B cell (primary cell): ENCODE measurements at regions not wholly inside any gene's neighbourhood (a gene's known extent, or its start where the extent isn't known, plus 50 kb on each side); places are given as distances from the start of the nearest gene placed in this dataset.
"Not testable (repeated sequence)": the region's sequence is repeated elsewhere in the genome, so short reads cannot be mapped to it uniquely, and the experiment has no call there.

Experiments used
- ATAC-seq: fragments of 200-7000 bp; cut with Tn5 transposase; one replicate; pipeline ENCODE4 v1.10.0; 2021; ENCODE audit warnings: low read depth, mild to moderate bottlenecking, moderate number of reproducible peaks, moderate library complexity
- CTCF ChIA-PET: fragments of 350-600 bp; sonication (Branson Sonifier 250); formaldehyde crosslinking; loops from one replicate; lab custom pipeline; 2021; ENCODE audit warnings: antibody characterized with exemption, inconsistent platforms; lab: Charles Lee
- POLR2A ChIA-PET: fragments of 350-600 bp; sonication (Branson Sonifier 250); formaldehyde crosslinking; loops from one replicate; lab custom pipeline; 2021; ENCODE audit warnings: antibody characterized with exemption; lab: Charles Lee
- DNase-seq: peaks from one replicate; pipeline ENCODE4 v3.0.0; 2013
- H2AFZ ChIP-seq: 2 replicates; pipeline ENCODE4 v1.6.1; 2012; ENCODE audit warnings: mild to moderate bottlenecking, low read depth, low read length; ENCODE audit not compliant: insufficient read depth, poor library complexity, severe bottlenecking
- H3K27ac ChIP-seq, 2 donors: 1 replicate in 1 of 2; 2 replicates in 1 of 2; pipeline ENCODE4 v1.5.1; 2012 to 2013; ENCODE audit warnings: low read length in 2 of 2, mild to moderate bottlenecking in 2 of 2, moderate library complexity in 1 of 2
- H3K27me3 ChIP-seq, 4 experiments: fragments of 200-600 bp in 1 of 4; sonication (generic) in 1 of 4; replicated peaks in 1 of 4; 1 replicate in 2 of 4; 2 replicates in 2 of 4; pipeline versions ENCODE4 v1.6.1 to v1.7.0; 2013 to 2016; ENCODE audit warnings: low read length in 3 of 4, mild to moderate bottlenecking in 2 of 4, mixed read lengths in 1 of 4, moderate library complexity in 1 of 4; ENCODE audit not compliant: insufficient read depth in 4 of 4, control insufficient read depth in 3 of 4; ENCODE audit errors: control extremely low read depth in 1 of 4
- H3K36me3 ChIP-seq, 2 experiments: replicated peaks in 1 of 2; 1 replicate in 1 of 2; 2 replicates in 1 of 2; pipeline versions ENCODE4 v1.6.1 to v1.7.1; 2013; ENCODE audit warnings: low read length in 1 of 2; ENCODE audit not compliant: insufficient read depth in 2 of 2, control insufficient read depth in 1 of 2; ENCODE audit errors: control extremely low read depth in 1 of 2, extremely low read depth in 1 of 2
- H3K4me1 ChIP-seq, 2 donors: fragments of 200-600 bp in 1 of 2; sonication (generic) in 1 of 2; 1 replicate in 1 of 2; 2 replicates in 1 of 2; pipeline versions ENCODE4 v1.5.1 to v1.6.1; 2013 to 2017; ENCODE audit warnings: low read length in 2 of 2; ENCODE audit not compliant: control insufficient read depth in 2 of 2, insufficient read depth in 2 of 2
- H3K4me2 ChIP-seq: replicated peaks from 2 replicates; pipeline ENCODE3; 2012; ENCODE audit warnings: mild to moderate bottlenecking, low read depth, low read length; ENCODE audit not compliant: poor library complexity, severe bottlenecking
- H3K4me3 ChIP-seq, 5 experiments: fragments of 200-600 bp in 1 of 5; sonication (generic) in 1 of 5; 1 replicate in 3 of 5; 2 replicates in 2 of 5; pipeline versions ENCODE4 v1.5.1 to v1.7.0; 2011 to 2016; ENCODE audit warnings: low read length in 4 of 5, mild to moderate bottlenecking in 4 of 5, low read depth in 2 of 5, control low read depth in 1 of 5, moderate library complexity in 1 of 5; ENCODE audit not compliant: insufficient read depth in 1 of 5; ENCODE audit errors: control extremely low read depth in 1 of 5, extremely low read depth in 1 of 5
- H3K79me2 ChIP-seq: fragments of 200-600 bp; sonication (generic); one replicate; pipeline ENCODE4 v1.6.0; 2016; ENCODE audit warnings: low read length; ENCODE audit not compliant: control insufficient read depth, insufficient read depth
- H3K9ac ChIP-seq: fragments of 200-600 bp; sonication (generic); 2 replicates; pipeline ENCODE4 v1.6.1; 2017; ENCODE audit warnings: mild to moderate bottlenecking, low read length, moderate library complexity
- H3K9me3 ChIP-seq, 3 donors: one replicate each; pipeline versions ENCODE4 v1.6.1 to v1.7.1; 2013; ENCODE audit warnings: low read length in 2 of 3; ENCODE audit not compliant: control insufficient read depth in 2 of 3, insufficient read depth in 1 of 3; ENCODE audit errors: control extremely low read depth in 1 of 3
- H4K20me1 ChIP-seq: 2 replicates; pipeline ENCODE4 v1.6.0; 2012; ENCODE audit warnings: mild to moderate bottlenecking, low read length; ENCODE audit not compliant: insufficient read depth, control insufficient read depth, poor library complexity, severe bottlenecking
- H3K27ac Mint-ChIP-seq: one replicate; pipeline ENCODE4 v1.8.0; 2021; ENCODE audit warnings: mixed read lengths
- H3K27me3 Mint-ChIP-seq: one replicate; pipeline ENCODE4 v1.8.0; 2021; ENCODE audit warnings: mixed read lengths
- H3K4me1 Mint-ChIP-seq: one replicate; pipeline ENCODE4 v1.8.0; 2021; ENCODE audit warnings: mixed read lengths
- H3K4me3 Mint-ChIP-seq: one replicate; pipeline ENCODE4 v1.8.0; 2021; ENCODE audit warnings: mixed read lengths
- H3K9me3 Mint-ChIP-seq: one replicate; pipeline ENCODE4 v1.8.0; 2022; ENCODE audit warnings: mixed read lengths; ENCODE audit not compliant: insufficient read depth
- EZH2 ChIP-seq: IDR thresholded peaks from 2 replicates; pipeline ENCODE4 v1.6.1; 2012; ENCODE audit warnings: borderline replicate concordance, low read depth, mild to moderate bottlenecking, moderate library complexity, low read length; ENCODE audit not compliant: insufficient read depth, poor library complexity, severe bottlenecking
- WGBS: methylation state at CpG from one replicate; pipeline ENCODE4 v1.1.5; 2013; ENCODE audit warnings: missing lambda C conversion rate; ENCODE audit not compliant: insufficient coverage; 5-methylcytosine and 5-hydroxymethylcytosine counted together
- intact Hi-C: fragments of 100-400 bp; cut with micrococcal nuclease; formaldehyde crosslinking; loops from one replicate; pipeline ENCODE4 v1.10.0; 2022
- TF ChIP-seq, protein P1 (sequence below): fragments of 200-600 bp; IDR thresholded peaks from one replicate; pipeline ENCODE4 v1.8.0; 2022; ENCODE audit warnings: antibody characterized with exemption, mild to moderate bottlenecking

GRCh38 chr13:63448692-63449091 is 2033.0 kb upstream of the PCDH20 start:
- ChIA-PET POLR2A (no interaction called here), CTCF (no interaction called here)
- H2AFZ ChIP-seq, result no peak overlapping the region
- no peaks in the 10 kb centered on the region for H3K27me3 ChIP-seq
- intact Hi-C loops, result no loop called here
- H3K79me2 ChIP-seq, result no peaks in the 10 kb centered on the region
- Mint-ChIP-seq H3K9me3 (no peaks in the 10 kb centered on the region), H3K4me3 (no peak overlapping the region), H3K27ac (no peak overlapping the region), H3K27me3 (no peaks in the 10 kb centered on the region), H3K4me1 (no peaks in the 10 kb centered on the region)
- no peak overlapping the region for H3K4me3 ChIP-seq
- H3K27ac ChIP-seq, result no peak overlapping the region
- no peaks in the 10 kb centered on the region for H3K4me1 ChIP-seq
- no peak overlapping the region for H3K4me2 ChIP-seq
- no peaks in the 10 kb centered on the region for H3K9me3 ChIP-seq
- no peak for TF ChIP-seq EZH2
- TF ChIP-seq, protein P1, sequence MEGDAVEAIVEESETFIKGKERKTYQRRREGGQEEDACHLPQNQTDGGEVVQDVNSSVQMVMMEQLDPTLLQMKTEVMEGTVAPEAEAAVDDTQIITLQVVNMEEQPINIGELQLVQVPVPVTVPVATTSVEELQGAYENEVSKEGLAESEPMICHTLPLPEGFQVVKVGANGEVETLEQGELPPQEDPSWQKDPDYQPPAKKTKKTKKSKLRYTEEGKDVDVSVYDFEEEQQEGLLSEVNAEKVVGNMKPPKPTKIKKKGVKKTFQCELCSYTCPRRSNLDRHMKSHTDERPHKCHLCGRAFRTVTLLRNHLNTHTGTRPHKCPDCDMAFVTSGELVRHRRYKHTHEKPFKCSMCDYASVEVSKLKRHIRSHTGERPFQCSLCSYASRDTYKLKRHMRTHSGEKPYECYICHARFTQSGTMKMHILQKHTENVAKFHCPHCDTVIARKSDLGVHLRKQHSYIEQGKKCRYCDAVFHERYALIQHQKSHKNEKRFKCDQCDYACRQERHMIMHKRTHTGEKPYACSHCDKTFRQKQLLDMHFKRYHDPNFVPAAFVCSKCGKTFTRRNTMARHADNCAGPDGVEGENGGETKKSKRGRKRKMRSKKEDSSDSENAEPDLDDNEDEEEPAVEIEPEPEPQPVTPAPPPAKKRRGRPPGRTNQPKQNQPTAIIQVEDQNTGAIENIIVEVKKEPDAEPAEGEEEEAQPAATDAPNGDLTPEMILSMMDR, result no peak
- WGBS, result no CpG with 5 or more reads among the region's 3 CpGs
- no peaks in the 10 kb centered on the region for H3K36me3 ChIP-seq
- no peak overlapping the region for H3K9ac ChIP-seq
- ATAC-seq (no peak), DNase-seq (no peak)
- no peaks in the 10 kb centered on the region for H4K20me1 ChIP-seq

DNA sequence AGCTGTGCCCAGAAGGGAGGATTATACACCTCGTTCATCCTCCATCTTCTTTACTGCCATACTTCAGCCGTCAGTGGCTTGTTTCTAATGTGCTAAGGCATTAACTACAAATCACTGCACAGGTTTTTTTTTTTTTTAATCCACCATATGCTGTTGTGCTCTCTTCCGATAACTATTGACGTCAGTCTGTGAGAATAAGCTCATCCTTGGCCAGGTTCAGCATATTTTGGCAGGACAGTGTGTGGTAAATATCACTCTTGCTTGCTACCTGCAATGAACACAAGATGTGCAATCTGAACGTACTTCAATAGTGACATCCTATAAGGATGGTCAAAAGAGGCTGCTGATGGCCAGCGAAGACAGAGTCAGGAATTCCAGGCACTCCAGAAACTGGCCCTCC is 2030.7 kb upstream of the PCDH20 start:
- POLR2A ChIA-PET, result no interaction called here
- no peak for DNase-seq
- TF ChIP-seq EZH2, result no peak
- TF ChIP-seq, protein P1, result no peak
- Histone ChIP-seq H3K27me3 (no peaks in the 10 kb centered on the region), H3K9me3 (no peaks in the 10 kb centered on the region), H2AFZ (no peak overlapping the region), H3K79me2 (no peaks in the 10 kb centered on the region), H3K9ac (no peak overlapping the region), H4K20me1 (no peaks in the 10 kb centered on the region), H3K36me3 (no peaks in the 10 kb centered on the region), H3K4me1 (no peaks in the 10 kb centered on the region), H3K4me2 (no peak overlapping the region), H3K27ac (no peak overlapping the region), H3K4me3 (no peak overlapping the region)
- intact Hi-C loops, result no loop called here
- Mint-ChIP-seq H3K4me1 (no peaks in the 10 kb centered on the region), H3K27me3 (no peaks in the 10 kb centered on the region), H3K4me3 (no peak overlapping the region), H3K27ac (no peak overlapping the region), H3K9me3 (peaks cover 7% of the 10 kb centered on the region)
- CTCF ChIA-PET, result no interaction called here
- WGBS, result 90% methylated on average over 3 of the region's 6 CpGs
- ATAC-seq, result no peak

DNA sequence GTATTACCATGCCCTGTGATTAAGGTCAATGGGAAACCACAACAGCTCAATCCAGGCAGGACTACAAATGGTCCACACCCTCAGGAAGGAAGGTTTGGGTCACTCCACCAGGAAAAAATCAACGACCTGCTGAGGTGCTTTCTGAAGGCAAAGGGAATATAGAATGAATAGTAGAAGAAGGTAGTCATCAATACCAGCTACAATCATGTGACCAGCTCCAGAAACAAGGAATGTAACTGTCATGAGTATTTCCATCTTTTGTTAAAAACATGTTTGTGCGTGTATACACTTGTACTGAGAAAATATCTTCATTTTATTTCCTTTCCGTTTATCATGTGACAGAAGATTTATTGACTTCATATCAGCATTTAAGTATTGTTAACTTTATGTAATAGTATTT is 2028.6 kb upstream of the PCDH20 start:
- H3K27me3 Mint-ChIP-seq, CTCF ChIA-PET, H3K27me3 ChIP-seq, H3K27ac ChIP-seq, H2AFZ ChIP-seq, H3K79me2 ChIP-seq, H3K4me3 Mint-ChIP-seq, H3K9ac ChIP-seq, DNase-seq, H3K4me1 ChIP-seq, H3K4me1 Mint-ChIP-seq, H3K27ac Mint-ChIP-seq, H3K36me3 ChIP-seq, H3K4me2 ChIP-seq, H3K4me3 ChIP-seq, intact Hi-C loops, H3K9me3 Mint-ChIP-seq, ATAC-seq, H4K20me1 ChIP-seq, H3K9me3 ChIP-seq, POLR2A ChIA-PET: not testable (repeated sequence)
- no CpG with 5 or more reads among the region's 3 CpGs for WGBS
